K562 (cell line): ENCODE measurements at regions not wholly inside any gene's neighbourhood (a gene's known extent, or its start where the extent isn't known, plus 50 kb on each side); places are given as distances from the start of the nearest gene placed in this dataset.

Source experiments
- ATAC-seq: fragments of 200-7000 bp; cut with Tn5 transposase; 3 replicates; pipeline ENCODE4 v1.9.1; 2020; ENCODE audit warnings: moderate library complexity
- BruUV-seq: library from RNA; stranded (reverse); fragments of 400-500 nt; replicated peaks from 2 replicates; lab custom pipeline; 2021; lab: Mats Ljungman, UMichigan
- CTCF ChIA-PET: fragments of 300-600 bp; formaldehyde crosslinking; extraction: SDS; loops from one replicate; lab custom pipeline; 2021; ENCODE audit warnings: low intra/inter-chr PET ratio; lab: Yijun Ruan, JAX
- POLR2A ChIA-PET: fragments of 300-600, 350-650 bp; sonication (Branson Sonifier 250); formaldehyde crosslinking; extraction: SDS; loops from one replicate; lab custom pipeline; 2021; ENCODE audit warnings: antibody characterized with exemption, inconsistent platforms; lab: Yijun Ruan, JAX
- DNase-seq, 4 experiments: peaks; one replicate each; pipeline versions ENCODE4 v3.0.0 to v3.0.0-alpha.2; 2011 to 2018; ENCODE audit warnings: low spot score in 3 of 4, mixed read lengths in 3 of 4; ENCODE audit errors: extremely low read depth in 1 of 4
- FAIRE-seq: peaks from 2 replicates; lab custom pipeline; 2011; peaks lifted over from hg19 to GRCh38; lab: Jason Lieb, UNC
- H2AFZ ChIP-seq: 2 replicates; pipeline ENCODE4 v1.6.0; 2011; ENCODE audit warnings: low read depth, low read length, control low read depth, inconsistent platforms
- H3K27ac ChIP-seq: fragments of 200-600 bp; 3 replicates; pipeline ENCODE4 v1.8.0; 2011; ENCODE audit warnings: low read depth, mild to moderate bottlenecking, control low read depth, inconsistent platforms, low read length, moderate library complexity, mixed read lengths; ENCODE audit errors: extremely low read depth
- H3K27me3 ChIP-seq, 2 experiments: fragments of 300-600 bp in 1 of 2; 2 replicates in 1 of 2; 3 replicates in 1 of 2; pipeline versions ENCODE4 v1.6.0 to v1.8.0; 2011; ENCODE audit warnings: inconsistent platforms in 2 of 2, low read length in 2 of 2, mild to moderate bottlenecking in 1 of 2, mixed read lengths in 1 of 2, moderate library complexity in 1 of 2; ENCODE audit not compliant: control insufficient read depth in 2 of 2, insufficient read depth in 2 of 2
- H3K36me3 ChIP-seq: fragments of 300-600 bp; 3 replicates; pipeline ENCODE4 v1.8.0; 2011; ENCODE audit warnings: mild to moderate bottlenecking, low read length, inconsistent platforms; ENCODE audit not compliant: control insufficient read depth, insufficient read depth
- H3K4me1 ChIP-seq, 2 experiments: fragments of 200-600 bp in 1 of 2; replicated peaks in 1 of 2; 2 replicates in 1 of 2; 3 replicates in 1 of 2; pipeline versions ENCODE4 v1.5.1 to v1.8.0; 2011; ENCODE audit warnings: inconsistent platforms in 2 of 2, low read length in 2 of 2, mild to moderate bottlenecking in 1 of 2, mixed read lengths in 1 of 2, moderate library complexity in 1 of 2; ENCODE audit not compliant: control insufficient read depth in 2 of 2, insufficient read depth in 2 of 2
- H3K4me2 ChIP-seq: 2 replicates; pipeline ENCODE4 v1.6.1; 2011; ENCODE audit warnings: low read length, control low read depth, inconsistent platforms, mixed read lengths; ENCODE audit not compliant: insufficient read depth
- H3K4me3 ChIP-seq: fragments of 200-600 bp; sonication (generic), shearing (Covaris generic); 2 replicates; pipeline ENCODE4 v1.5.1; 2016; ENCODE audit warnings: control low read depth, inconsistent platforms
- H3K79me2 ChIP-seq: fragments of 200-600 bp; 3 replicates; pipeline ENCODE4 v1.8.0; 2011; ENCODE audit warnings: low read length, inconsistent platforms; ENCODE audit not compliant: control insufficient read depth, insufficient read depth
- H3K9ac ChIP-seq, 2 experiments: 2 replicates each; pipeline versions ENCODE4 v1.6.0 to v1.6.1; 2011; ENCODE audit warnings: low read depth in 2 of 2, low read length in 2 of 2, control low read depth in 1 of 2, inconsistent platforms in 1 of 2, mild to moderate bottlenecking in 1 of 2, mixed read lengths in 1 of 2; ENCODE audit not compliant: insufficient read depth in 1 of 2
- H3K9me1 ChIP-seq: one replicate; pipeline ENCODE4 v1.6.0; 2011; ENCODE audit warnings: inconsistent platforms, mild to moderate bottlenecking, low read length, moderate library complexity; ENCODE audit not compliant: control insufficient read depth, insufficient read depth
- H3K9me3 ChIP-seq: replicated peaks from 2 replicates; pipeline ENCODE4 v1.5.1; 2011; ENCODE audit warnings: low read depth, low read length, inconsistent platforms; ENCODE audit not compliant: control insufficient read depth, insufficient read depth
- H4K20me1 ChIP-seq: replicated peaks from 2 replicates; pipeline ENCODE4 v1.6.1; 2011; ENCODE audit warnings: low read length, inconsistent platforms, mixed read lengths; ENCODE audit not compliant: control insufficient read depth, insufficient read depth
- DDX20 ChIP-seq: fragments of 450-650 bp; IDR thresholded peaks from 2 replicates; pipeline ENCODE4 v1.6.1; 2016; ENCODE audit warnings: missing genetic modification characterization, low read depth, mild to moderate bottlenecking, missing compliant biosample characterization, moderate library complexity
- PTBP1 ChIP-seq: fragments of 200-400 bp; formaldehyde crosslinking; IDR thresholded peaks from 2 replicates; pipeline ENCODE4 v1.6.1; 2017; ENCODE audit warnings: low read depth, low read length
- ZNF134 ChIP-seq: fragments of 250-450 bp; sonication (Bioruptor Pico); conservative IDR thresholded peaks from 2 replicates; pipeline ENCODE4 v1.4.0; 2020
- ZNF239 ChIP-seq: fragments of 250-450 bp; sonication (Bioruptor Pico); IDR thresholded peaks from 2 replicates; pipeline ENCODE4 v1.4.0; 2020; ENCODE audit warnings: mild to moderate bottlenecking
- ZNF384 ChIP-seq: IDR thresholded peaks from 2 replicates; pipeline ENCODE4 v1.6.1; 2012; ENCODE audit warnings: low read depth, low read length, improper control_type of control experiment
- whole genome bisulfite sequencing: fragments of 100-300 bp; shearing (Covaris generic); methylation state at CpG from one replicate; pipeline ENCODE4 v1.1.6; 2016; ENCODE audit warnings: low coverage, mixed read lengths; ENCODE audit not compliant: insufficient coverage; ENCODE audit errors: missing lambda C conversion rate; 5-methylcytosine and 5-hydroxymethylcytosine counted together
- in situ Hi-C: fragments of 300-500 bp; cut with MboI; formaldehyde crosslinking; loops from 4 replicates; pipeline ENCODE4 v1.15.0; 2018; ENCODE audit warnings: inconsistent platforms, mixed read lengths
- intact Hi-C: fragments of 100-400 bp; cut with micrococcal nuclease; formaldehyde crosslinking; loops from 2 replicates; pipeline ENCODE4 v1.14.2; 2022

DNA sequence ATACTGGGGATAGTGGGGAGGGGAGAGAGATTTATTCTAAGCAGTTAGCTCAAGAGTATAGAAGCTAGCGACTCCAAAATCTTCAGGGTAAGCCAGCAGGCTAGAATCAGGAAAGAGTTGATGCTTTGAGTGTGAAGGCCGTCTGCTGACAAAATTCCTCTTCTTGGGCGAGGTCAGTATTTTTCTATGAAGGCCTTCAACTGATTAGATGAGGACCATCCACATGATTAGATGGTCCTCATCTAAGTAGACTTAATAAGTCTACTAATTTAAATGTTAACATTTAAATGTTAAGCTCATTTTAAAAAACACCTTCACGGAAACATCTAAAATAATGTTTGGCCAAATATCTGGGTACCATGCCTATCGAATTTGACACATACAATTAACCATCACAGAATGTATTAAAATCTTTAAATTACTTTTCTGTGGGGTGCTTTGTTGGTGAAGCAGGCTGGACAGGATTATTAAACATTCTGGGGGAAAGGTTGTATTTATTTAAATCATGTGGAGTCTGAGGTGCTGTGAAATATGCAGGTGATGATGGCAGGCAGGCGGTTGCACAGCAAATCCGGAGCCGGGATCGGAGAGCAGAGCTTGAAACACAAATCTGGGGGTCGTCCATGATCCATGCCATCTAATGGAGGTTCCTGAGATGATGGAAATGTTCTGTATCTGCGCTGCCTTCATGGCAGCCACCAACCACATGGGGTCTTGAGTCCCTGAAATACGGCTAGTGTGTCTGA, 49.8 kb upstream of the ADORA2B start:
- FAIRE-seq, result no peak
- in situ Hi-C loops, result no loop called here
- no peaks in the 10 kb centered on the region for H3K79me2 ChIP-seq
- no peaks in the 10 kb centered on the region for H3K27me3 ChIP-seq
- DNase-seq, result no peak
- H3K9me3 ChIP-seq, result no peaks in the 10 kb centered on the region
- BruUV-seq, result no TSS peak
- ChIA-PET CTCF (no interaction called here), POLR2A (no interaction called here)
- TF ChIP-seq PTBP1, result no peak
- no peak for TF ChIP-seq DDX20 (tag)
- TF ChIP-seq ZNF384, result no peak
- peak; percentile 78 for TF ChIP-seq ZNF134
- no peak for TF ChIP-seq ZNF239 (CRISPR knock-in tag)
- ATAC-seq, result no peak
- H3K27ac ChIP-seq, result no peak overlapping the region
- intact Hi-C loops, result no loop called here
- H3K4me3 ChIP-seq, result no peak overlapping the region
- no peaks in the 10 kb centered on the region for H4K20me1 ChIP-seq
- no peaks in the 10 kb centered on the region for H3K36me3 ChIP-seq
- H3K4me2 ChIP-seq, result no peak overlapping the region
- no peak overlapping the region for H3K9ac ChIP-seq
- 79% methylated on average over 12 of the region's 12 CpGs for WGBS
- H3K9me1 ChIP-seq, result no peaks in the 10 kb centered on the region
- H3K4me1 ChIP-seq, result peaks cover 8 to 12% of the 10 kb centered on the region in 2 experiments; a peak in 4 of 5 replicates
- H2AFZ ChIP-seq, result no peak overlapping the region
